HCT116 (cell line): ENCODE measurements at regions not wholly inside any gene's neighbourhood (a gene's known extent, or its start where the extent isn't known, plus 50 kb on each side); places are given as distances from the start of the nearest gene placed in this dataset.

Source experiments
- ATAC-seq: fragments of 200-7000 bp; cut with Tn5 transposase; 2 replicates; pipeline ENCODE4 v1.9.1; 2020; ENCODE audit warnings: mild to moderate bottlenecking, moderate library complexity
- BruUV-seq: library from RNA; stranded (reverse); fragments of 400-500 nt; replicated peaks from 2 replicates; lab custom pipeline; 2021; lab: Mats Ljungman, UMichigan
- CTCF ChIA-PET: fragments of 300-600 bp; sonication (Branson Sonifier 250); formaldehyde crosslinking; loops from one replicate; lab custom pipeline; 2021; ENCODE audit warnings: antibody characterized with exemption; lab: Charles Lee
- POLR2A ChIA-PET: fragments of 300-600, 350-600 bp; sonication (Branson Sonifier 250); formaldehyde crosslinking; loops from one replicate; lab custom pipeline; 2021; ENCODE audit warnings: antibody characterized with exemption; lab: Charles Lee
- RAD21 ChIA-PET, 2 experiments: fragments of 300-600 bp; sonication (Branson Sonifier 250); formaldehyde crosslinking; loops; one replicate each; lab custom pipeline; 2023; ENCODE audit warnings: low total read pairs in 2 of 2; ENCODE audit not compliant: uncharacterized antibody in 2 of 2, unreplicated experiment in 2 of 2, low non-redundant PET in 1 of 2; lab: Charles Lee
- DNase-seq: peaks from one replicate; pipeline ENCODE4 v3.0.0-alpha.2; 2010; ENCODE audit warnings: low read depth, low spot score
- H2AFZ ChIP-seq: fragments of 200-600 bp; shearing (Covaris generic), sonication (generic); 2 replicates; pipeline ENCODE4 v1.6.1; 2017; ENCODE audit warnings: low read depth, mixed run types, mixed read lengths, antibody characterized with exemption, low read length; ENCODE audit not compliant: poor library complexity, severe bottlenecking
- H3K27ac ChIP-seq: 2 replicates; pipeline ENCODE4 v1.5.1; 2012; ENCODE audit warnings: low read depth, low read length
- H3K27me3 ChIP-seq: fragments of 200-600 bp; sonication (generic); 2 replicates; pipeline ENCODE4 v1.6.1; 2016; ENCODE audit warnings: mixed run types, low read length, mixed read lengths; ENCODE audit not compliant: insufficient read depth
- H3K36me3 ChIP-seq, 2 experiments: fragments of 200-500 bp in 1 of 2; fragments of 200-600 bp in 1 of 2; sonication (Bioruptor generic) in 1 of 2; sonication (generic) in 1 of 2; 2 replicates each; pipeline versions ENCODE4 v1.5.1 to v1.6.1; 2014 to 2016; ENCODE audit warnings: low read length in 2 of 2, inconsistent platforms in 1 of 2, mixed read lengths in 1 of 2, mixed run types in 1 of 2; ENCODE audit not compliant: insufficient read depth in 2 of 2, control insufficient read depth in 1 of 2
- H3K4me1 ChIP-seq, 2 experiments: fragments of 200-600 bp in 1 of 2; sonication (generic) in 1 of 2; 2 replicates each; pipeline versions ENCODE4 v1.5.1 to v1.6.1; 2012 to 2017; ENCODE audit warnings: low read length in 2 of 2, inconsistent platforms in 1 of 2, mild to moderate bottlenecking in 1 of 2, mixed read lengths in 1 of 2, mixed run types in 1 of 2, moderate library complexity in 1 of 2; ENCODE audit not compliant: insufficient read depth in 2 of 2, control insufficient read depth in 1 of 2
- H3K4me2 ChIP-seq: fragments of 200-600 bp; sonication (generic); 2 replicates; pipeline ENCODE4 v1.6.1; 2017; ENCODE audit warnings: mixed run types, low read length, mixed read lengths
- H3K4me3 ChIP-seq, 2 experiments: fragments of 200-600 bp in 1 of 2; sonication (generic) in 1 of 2; replicated peaks in 1 of 2; 2 replicates each; pipeline ENCODE4 v1.5.1; 2011 to 2016; ENCODE audit warnings: low read length in 2 of 2, control low read depth in 1 of 2, low read depth in 1 of 2, mild to moderate bottlenecking in 1 of 2, mixed read lengths in 1 of 2, mixed run types in 1 of 2
- H3K79me2 ChIP-seq: fragments of 200-600 bp; sonication (generic); 2 replicates; pipeline ENCODE4 v1.6.1; 2017; ENCODE audit warnings: mild to moderate bottlenecking, mixed run types, low read length, moderate library complexity, mixed read lengths; ENCODE audit not compliant: insufficient read depth
- H3K9ac ChIP-seq: fragments of 200-600 bp; sonication (generic); 2 replicates; pipeline ENCODE4 v1.6.1; 2016; ENCODE audit warnings: low read length, mixed read lengths
- H3K9me2 ChIP-seq: fragments of 200-600 bp; sonication (generic), shearing (Covaris generic); 2 replicates; pipeline ENCODE4 v1.6.1; 2017; ENCODE audit warnings: mixed run types, mild to moderate bottlenecking, moderate library complexity; ENCODE audit not compliant: insufficient read depth
- H3K9me3 ChIP-seq, 2 experiments: fragments of 200-500 bp in 1 of 2; fragments of 200-600 bp in 1 of 2; sonication (Bioruptor generic) in 1 of 2; sonication (generic) in 1 of 2; 2 replicates each; pipeline ENCODE4 v1.6.1; 2014 to 2017; ENCODE audit warnings: low read length in 2 of 2, mixed read lengths in 2 of 2, inconsistent platforms in 1 of 2, low read depth in 1 of 2, mild to moderate bottlenecking in 1 of 2, mixed run types in 1 of 2, moderate library complexity in 1 of 2; ENCODE audit not compliant: control insufficient read depth in 1 of 2, insufficient read depth in 1 of 2
- H4K20me1 ChIP-seq: fragments of 200-600 bp; sonication (generic), shearing (Covaris generic); 2 replicates; pipeline ENCODE4 v1.6.1; 2017; ENCODE audit warnings: mixed run types, mild to moderate bottlenecking, moderate library complexity; ENCODE audit not compliant: insufficient read depth
- CBX3 ChIP-seq: IDR thresholded peaks from 2 replicates; pipeline ENCODE4 v1.6.1; 2012; ENCODE audit warnings: low read depth
- CEBPB ChIP-seq: IDR thresholded peaks from 2 replicates; pipeline ENCODE4 v1.6.1; 2012; ENCODE audit warnings: low read depth
- POLR2AphosphoS5 ChIP-seq: IDR thresholded peaks from 2 replicates; pipeline ENCODE4 v1.6.1; 2011; ENCODE audit warnings: mild to moderate bottlenecking, low read depth, low read length, moderate library complexity
- intact Hi-C: fragments of 100-400 bp; cut with micrococcal nuclease; formaldehyde crosslinking; loops from 2 replicates; pipeline ENCODE4 v1.10.0; 2022
- TF ChIP-seq, protein P1 (sequence below): IDR thresholded peaks from 2 replicates; pipeline ENCODE4 v1.6.1; 2011; ENCODE audit warnings: mild to moderate bottlenecking, low read length, moderate library complexity; ENCODE audit not compliant: insufficient replicate concordance; ENCODE audit errors: extremely low read depth
- TF ChIP-seq, protein P2 (sequence below): IDR thresholded peaks from 2 replicates; pipeline ENCODE4 v1.6.1; 2012; ENCODE audit warnings: low read depth
- TF ChIP-seq, protein P3 (sequence below): IDR thresholded peaks from 2 replicates; pipeline ENCODE4 v1.6.1; 2012

DNA sequence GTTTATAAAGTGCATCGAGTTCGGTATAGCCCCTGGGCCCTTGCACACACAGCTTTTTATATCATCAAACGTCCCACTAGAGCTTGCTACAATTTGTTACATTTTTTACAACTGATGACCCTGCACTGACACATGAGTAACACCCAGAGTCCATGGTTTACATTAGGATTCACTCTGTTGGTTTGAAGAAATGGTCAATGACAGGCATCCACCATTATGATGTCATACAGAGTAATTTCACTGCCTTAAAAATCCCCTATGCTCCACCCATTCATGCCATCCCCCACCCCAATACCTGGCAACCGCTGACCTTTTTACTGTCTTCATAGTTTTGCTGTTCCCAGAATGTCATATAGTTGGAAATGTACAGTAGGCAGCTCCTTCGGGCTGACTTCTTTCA lies 130.2 kb downstream of the MED10 start:
- RAD21 ChIA-PET: no interaction called here
- Histone ChIP-seq H3K27ac (no peak overlapping the region), H2AFZ (no peak overlapping the region), H3K27me3 (peaks cover 10% of the 10 kb centered on the region; the same call in 1 of the 2 replicates), H3K4me2 (no peak overlapping the region), H3K4me3 (no peak overlapping the region)
- BruUV-seq: no TSS peak
- intact Hi-C loops: no loop called here
- TF ChIP-seq, protein P1, sequence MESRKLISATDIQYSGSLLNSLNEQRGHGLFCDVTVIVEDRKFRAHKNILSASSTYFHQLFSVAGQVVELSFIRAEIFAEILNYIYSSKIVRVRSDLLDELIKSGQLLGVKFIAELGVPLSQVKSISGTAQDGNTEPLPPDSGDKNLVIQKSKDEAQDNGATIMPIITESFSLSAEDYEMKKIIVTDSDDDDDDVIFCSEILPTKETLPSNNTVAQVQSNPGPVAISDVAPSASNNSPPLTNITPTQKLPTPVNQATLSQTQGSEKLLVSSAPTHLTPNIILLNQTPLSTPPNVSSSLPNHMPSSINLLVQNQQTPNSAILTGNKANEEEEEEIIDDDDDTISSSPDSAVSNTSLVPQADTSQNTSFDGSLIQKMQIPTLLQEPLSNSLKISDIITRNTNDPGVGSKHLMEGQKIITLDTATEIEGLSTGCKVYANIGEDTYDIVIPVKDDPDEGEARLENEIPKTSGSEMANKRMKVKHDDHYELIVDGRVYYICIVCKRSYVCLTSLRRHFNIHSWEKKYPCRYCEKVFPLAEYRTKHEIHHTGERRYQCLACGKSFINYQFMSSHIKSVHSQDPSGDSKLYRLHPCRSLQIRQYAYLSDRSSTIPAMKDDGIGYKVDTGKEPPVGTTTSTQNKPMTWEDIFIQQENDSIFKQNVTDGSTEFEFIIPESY: no peak
- TF ChIP-seq CBX3 (no peak), CEBPB (no peak), POLR2AphosphoS5 (no peak)
- TF ChIP-seq, protein P2, sequence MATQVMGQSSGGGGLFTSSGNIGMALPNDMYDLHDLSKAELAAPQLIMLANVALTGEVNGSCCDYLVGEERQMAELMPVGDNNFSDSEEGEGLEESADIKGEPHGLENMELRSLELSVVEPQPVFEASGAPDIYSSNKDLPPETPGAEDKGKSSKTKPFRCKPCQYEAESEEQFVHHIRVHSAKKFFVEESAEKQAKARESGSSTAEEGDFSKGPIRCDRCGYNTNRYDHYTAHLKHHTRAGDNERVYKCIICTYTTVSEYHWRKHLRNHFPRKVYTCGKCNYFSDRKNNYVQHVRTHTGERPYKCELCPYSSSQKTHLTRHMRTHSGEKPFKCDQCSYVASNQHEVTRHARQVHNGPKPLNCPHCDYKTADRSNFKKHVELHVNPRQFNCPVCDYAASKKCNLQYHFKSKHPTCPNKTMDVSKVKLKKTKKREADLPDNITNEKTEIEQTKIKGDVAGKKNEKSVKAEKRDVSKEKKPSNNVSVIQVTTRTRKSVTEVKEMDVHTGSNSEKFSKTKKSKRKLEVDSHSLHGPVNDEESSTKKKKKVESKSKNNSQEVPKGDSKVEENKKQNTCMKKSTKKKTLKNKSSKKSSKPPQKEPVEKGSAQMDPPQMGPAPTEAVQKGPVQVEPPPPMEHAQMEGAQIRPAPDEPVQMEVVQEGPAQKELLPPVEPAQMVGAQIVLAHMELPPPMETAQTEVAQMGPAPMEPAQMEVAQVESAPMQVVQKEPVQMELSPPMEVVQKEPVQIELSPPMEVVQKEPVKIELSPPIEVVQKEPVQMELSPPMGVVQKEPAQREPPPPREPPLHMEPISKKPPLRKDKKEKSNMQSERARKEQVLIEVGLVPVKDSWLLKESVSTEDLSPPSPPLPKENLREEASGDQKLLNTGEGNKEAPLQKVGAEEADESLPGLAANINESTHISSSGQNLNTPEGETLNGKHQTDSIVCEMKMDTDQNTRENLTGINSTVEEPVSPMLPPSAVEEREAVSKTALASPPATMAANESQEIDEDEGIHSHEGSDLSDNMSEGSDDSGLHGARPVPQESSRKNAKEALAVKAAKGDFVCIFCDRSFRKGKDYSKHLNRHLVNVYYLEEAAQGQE: no peak
- TF ChIP-seq, protein P3, sequence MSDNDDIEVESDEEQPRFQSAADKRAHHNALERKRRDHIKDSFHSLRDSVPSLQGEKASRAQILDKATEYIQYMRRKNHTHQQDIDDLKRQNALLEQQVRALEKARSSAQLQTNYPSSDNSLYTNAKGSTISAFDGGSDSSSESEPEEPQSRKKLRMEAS: no peak
- TF ChIP-seq, all 23 proteins: peak for 0
- ChIA-PET CTCF (no interaction called here), POLR2A (no interaction called here)
- Histone ChIP-seq H3K4me1 (no peaks in the 10 kb centered on the region), H3K9ac (no peak overlapping the region), H4K20me1 (no peaks in the 10 kb centered on the region), H3K36me3 (no peaks in the 10 kb centered on the region), H3K9me3 (no peaks in the 10 kb centered on the region), H3K9me2 (no peaks in the 10 kb centered on the region), H3K79me2 (no peaks in the 10 kb centered on the region)
- ATAC-seq: no peak
- no peak for DNase-seq
